HCT116 (cell line): ENCODE measurements at regions not wholly inside any gene's neighbourhood (a gene's known extent, or its start where the extent isn't known, plus 50 kb on each side); places are given as distances from the start of the nearest gene placed in this dataset.
"Not testable (repeated sequence)": the region's sequence is repeated elsewhere in the genome, so short reads cannot be mapped to it uniquely, and the experiment has no call there.

Experiments used
- ATAC-seq: fragments of 200-7000 bp; cut with Tn5 transposase; 2 replicates; pipeline ENCODE4 v1.9.1; 2020; ENCODE audit warnings: mild to moderate bottlenecking, moderate library complexity
- BruUV-seq: library from RNA; stranded (reverse); fragments of 400-500 nt; replicated peaks from 2 replicates; lab custom pipeline; 2021; lab: Mats Ljungman, UMichigan
- CTCF ChIA-PET: fragments of 300-600 bp; sonication (Branson Sonifier 250); formaldehyde crosslinking; loops from one replicate; lab custom pipeline; 2021; ENCODE audit warnings: antibody characterized with exemption; lab: Charles Lee
- POLR2A ChIA-PET: fragments of 300-600, 350-600 bp; sonication (Branson Sonifier 250); formaldehyde crosslinking; loops from one replicate; lab custom pipeline; 2021; ENCODE audit warnings: antibody characterized with exemption; lab: Charles Lee
- RAD21 ChIA-PET, 2 experiments: fragments of 300-600 bp; sonication (Branson Sonifier 250); formaldehyde crosslinking; loops; one replicate each; lab custom pipeline; 2023; ENCODE audit warnings: low total read pairs in 2 of 2; ENCODE audit not compliant: uncharacterized antibody in 2 of 2, unreplicated experiment in 2 of 2, low non-redundant PET in 1 of 2; lab: Charles Lee
- DNase-seq: peaks from one replicate; pipeline ENCODE4 v3.0.0-alpha.2; 2010; ENCODE audit warnings: low read depth, low spot score
- H2AFZ ChIP-seq: fragments of 200-600 bp; shearing (Covaris generic), sonication (generic); 2 replicates; pipeline ENCODE4 v1.6.1; 2017; ENCODE audit warnings: low read depth, mixed run types, mixed read lengths, antibody characterized with exemption, low read length; ENCODE audit not compliant: poor library complexity, severe bottlenecking
- H3K27ac ChIP-seq: 2 replicates; pipeline ENCODE4 v1.5.1; 2012; ENCODE audit warnings: low read depth, low read length
- H3K27me3 ChIP-seq: fragments of 200-600 bp; sonication (generic); 2 replicates; pipeline ENCODE4 v1.6.1; 2016; ENCODE audit warnings: mixed run types, low read length, mixed read lengths; ENCODE audit not compliant: insufficient read depth
- H3K36me3 ChIP-seq, 2 experiments: fragments of 200-500 bp in 1 of 2; fragments of 200-600 bp in 1 of 2; sonication (Bioruptor generic) in 1 of 2; sonication (generic) in 1 of 2; 2 replicates each; pipeline versions ENCODE4 v1.5.1 to v1.6.1; 2014 to 2016; ENCODE audit warnings: low read length in 2 of 2, inconsistent platforms in 1 of 2, mixed read lengths in 1 of 2, mixed run types in 1 of 2; ENCODE audit not compliant: insufficient read depth in 2 of 2, control insufficient read depth in 1 of 2
- H3K4me1 ChIP-seq, 2 experiments: fragments of 200-600 bp in 1 of 2; sonication (generic) in 1 of 2; 2 replicates each; pipeline versions ENCODE4 v1.5.1 to v1.6.1; 2012 to 2017; ENCODE audit warnings: low read length in 2 of 2, inconsistent platforms in 1 of 2, mild to moderate bottlenecking in 1 of 2, mixed read lengths in 1 of 2, mixed run types in 1 of 2, moderate library complexity in 1 of 2; ENCODE audit not compliant: insufficient read depth in 2 of 2, control insufficient read depth in 1 of 2
- H3K4me2 ChIP-seq: fragments of 200-600 bp; sonication (generic); 2 replicates; pipeline ENCODE4 v1.6.1; 2017; ENCODE audit warnings: mixed run types, low read length, mixed read lengths
- H3K4me3 ChIP-seq, 2 experiments: fragments of 200-600 bp in 1 of 2; sonication (generic) in 1 of 2; replicated peaks in 1 of 2; 2 replicates each; pipeline ENCODE4 v1.5.1; 2011 to 2016; ENCODE audit warnings: low read length in 2 of 2, control low read depth in 1 of 2, low read depth in 1 of 2, mild to moderate bottlenecking in 1 of 2, mixed read lengths in 1 of 2, mixed run types in 1 of 2
- H3K79me2 ChIP-seq: fragments of 200-600 bp; sonication (generic); 2 replicates; pipeline ENCODE4 v1.6.1; 2017; ENCODE audit warnings: mild to moderate bottlenecking, mixed run types, low read length, moderate library complexity, mixed read lengths; ENCODE audit not compliant: insufficient read depth
- H3K9ac ChIP-seq: fragments of 200-600 bp; sonication (generic); 2 replicates; pipeline ENCODE4 v1.6.1; 2016; ENCODE audit warnings: low read length, mixed read lengths
- H3K9me2 ChIP-seq: fragments of 200-600 bp; sonication (generic), shearing (Covaris generic); 2 replicates; pipeline ENCODE4 v1.6.1; 2017; ENCODE audit warnings: mixed run types, mild to moderate bottlenecking, moderate library complexity; ENCODE audit not compliant: insufficient read depth
- H3K9me3 ChIP-seq, 2 experiments: fragments of 200-500 bp in 1 of 2; fragments of 200-600 bp in 1 of 2; sonication (Bioruptor generic) in 1 of 2; sonication (generic) in 1 of 2; 2 replicates each; pipeline ENCODE4 v1.6.1; 2014 to 2017; ENCODE audit warnings: low read length in 2 of 2, mixed read lengths in 2 of 2, inconsistent platforms in 1 of 2, low read depth in 1 of 2, mild to moderate bottlenecking in 1 of 2, mixed run types in 1 of 2, moderate library complexity in 1 of 2; ENCODE audit not compliant: control insufficient read depth in 1 of 2, insufficient read depth in 1 of 2
- H4K20me1 ChIP-seq: fragments of 200-600 bp; sonication (generic), shearing (Covaris generic); 2 replicates; pipeline ENCODE4 v1.6.1; 2017; ENCODE audit warnings: mixed run types, mild to moderate bottlenecking, moderate library complexity; ENCODE audit not compliant: insufficient read depth
- CEBPB ChIP-seq: IDR thresholded peaks from 2 replicates; pipeline ENCODE4 v1.6.1; 2012; ENCODE audit warnings: low read depth
- CTCF ChIP-seq, 3 experiments: fragments of 200-600 bp in 1 of 3; sonication (generic) in 1 of 3; IDR thresholded peaks in 2 of 3; conservative IDR thresholded peaks in 1 of 3; 2 replicates each; pipeline ENCODE4 v1.5.1; 2012 to 2017; ENCODE audit warnings: low read depth in 2 of 3, low read length in 2 of 3, antibody characterized with exemption in 1 of 3, borderline replicate concordance in 1 of 3, control low read depth in 1 of 3, mild to moderate bottlenecking in 1 of 3, mixed read lengths in 1 of 3, mixed run types in 1 of 3, moderate library complexity in 1 of 3; ENCODE audit not compliant: insufficient read depth in 1 of 3
- EZH2 ChIP-seq: fragments of 200-600 bp; sonication (generic); IDR thresholded peaks from 2 replicates; pipeline ENCODE4 v1.6.1; 2017; ENCODE audit warnings: antibody characterized with exemption, mixed run types
- JUND ChIP-seq: IDR thresholded peaks from 2 replicates; pipeline ENCODE4 v1.6.1; 2012
- POLR2A ChIP-seq: IDR thresholded peaks from 2 replicates; pipeline ENCODE4 v1.7.0; 2011; ENCODE audit warnings: borderline replicate concordance; ENCODE audit not compliant: insufficient read depth, insufficient read length; ENCODE audit errors: extremely low read depth
- YY1 ChIP-seq: IDR thresholded peaks from 2 replicates; pipeline ENCODE4 v1.6.1; 2011; ENCODE audit warnings: low read length, low read depth, moderate library complexity, mild to moderate bottlenecking; ENCODE audit not compliant: insufficient replicate concordance; ENCODE audit errors: extremely low read depth
- intact Hi-C: fragments of 100-400 bp; cut with micrococcal nuclease; formaldehyde crosslinking; loops from 2 replicates; pipeline ENCODE4 v1.10.0; 2022
- TF ChIP-seq, protein P1 (sequence below): IDR thresholded peaks from 2 replicates; pipeline ENCODE4 v1.6.1; 2012; ENCODE audit warnings: low read depth

- CTCF ChIA-PET, result no interaction called here
Observed at GRCh38 chr4:79121223-79121622, 182.0 kb upstream of the PAQR3 start.

DNA sequence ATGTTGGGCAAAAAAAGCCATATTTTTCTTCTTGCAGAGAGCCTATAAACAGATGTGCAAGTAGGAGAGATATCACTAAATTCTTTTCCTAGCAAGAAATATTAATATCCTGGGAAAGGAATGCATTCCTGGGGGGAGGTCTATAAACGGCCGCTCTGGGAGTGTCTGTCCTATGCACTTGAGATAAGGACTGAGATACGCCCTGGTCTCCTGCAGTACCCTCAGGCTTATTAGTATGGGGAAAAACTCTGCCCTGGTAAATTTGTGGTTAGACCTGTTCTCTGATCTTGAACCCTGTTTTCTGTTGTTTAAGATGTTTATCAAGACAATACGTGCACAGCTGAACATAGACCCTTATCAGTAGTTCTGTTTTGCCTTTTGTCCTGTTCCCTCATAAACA, 177.8 kb upstream of the PAQR3 start:
- H3K4me3 ChIP-seq, H4K20me1 ChIP-seq, POLR2A ChIA-PET, H3K27ac ChIP-seq, RAD21 ChIA-PET, H3K27me3 ChIP-seq, H3K4me2 ChIP-seq, H3K9ac ChIP-seq, H3K36me3 ChIP-seq, H2AFZ ChIP-seq, CTCF ChIA-PET, ATAC-seq, H3K9me2 ChIP-seq, H3K4me1 ChIP-seq, H3K79me2 ChIP-seq, intact Hi-C loops, DNase-seq, BruUV-seq, H3K9me3 ChIP-seq: not testable (repeated sequence)

More at GRCh38 chr4:79121223-79121622, 182.0 kb upstream of the PAQR3 start:
- Histone ChIP-seq H3K79me2 (no peaks in the 10 kb centered on the region), H3K4me1 (no peaks in the 10 kb centered on the region), H3K27ac (no peak overlapping the region), H3K9me3 (no peaks in the 10 kb centered on the region), H2AFZ (no peak overlapping the region), H3K9me2 (no peaks in the 10 kb centered on the region; the same call in 1 of the 2 replicates), H3K36me3 (no peaks in the 10 kb centered on the region), H4K20me1 (no peaks in the 10 kb centered on the region), H3K27me3 (no peaks in the 10 kb centered on the region), H3K4me2 (no peak overlapping the region), H3K9ac (no peak overlapping the region), H3K4me3 (no peak overlapping the region)
- DNase-seq, result no peak
- ChIA-PET RAD21 (no interaction called here), POLR2A (no interaction called here)
- BruUV-seq, result no TSS peak
- intact Hi-C loops, result no loop called here
- ATAC-seq, result no peak
- no peak for TF ChIP-seq YY1

DNA sequence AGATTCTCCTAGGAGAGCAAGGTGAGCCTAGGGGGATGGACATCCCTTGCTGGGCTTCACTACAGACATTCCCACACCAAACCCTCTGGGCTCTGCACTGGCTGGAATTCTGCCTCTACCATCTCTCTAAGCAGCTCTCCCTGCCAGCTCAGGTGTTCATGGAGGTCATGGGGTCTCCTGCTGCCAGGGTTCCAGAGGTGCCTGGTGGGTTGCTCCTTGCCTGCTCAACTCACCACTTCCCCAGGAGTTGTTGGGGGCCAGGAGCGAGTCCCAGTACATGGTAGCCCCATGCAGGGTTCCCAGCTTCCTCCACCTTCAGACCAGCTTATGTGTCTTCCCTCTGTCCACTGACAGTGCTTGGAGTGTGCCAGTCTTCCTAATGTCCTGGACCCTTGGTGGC, 167.8 kb upstream of the PAQR3 start:
- DNase-seq (no peak), ATAC-seq (no peak)
- CTCF ChIA-PET, result no interaction called here
- Histone ChIP-seq H3K79me2 (no peaks in the 10 kb centered on the region), H3K9me2 (no peaks in the 10 kb centered on the region), H3K4me3 (no peak overlapping the region), H3K27ac (no peak overlapping the region), H3K27me3 (peaks cover 8% of the 10 kb centered on the region; the same call in 1 of the 2 replicates), H3K4me1 (no peaks in the 10 kb centered on the region), H3K9me3 (no peaks in the 10 kb centered on the region), H3K4me2 (no peak overlapping the region), H2AFZ (no peak overlapping the region), H3K36me3 (no peaks in the 10 kb centered on the region), H4K20me1 (no peaks in the 10 kb centered on the region), H3K9ac (no peak overlapping the region)
- BruUV-seq, result no TSS peak
- intact Hi-C loops, result no loop called here
- POLR2A ChIA-PET, result no interaction called here
- RAD21 ChIA-PET, result no interaction called here
- no peak for TF ChIP-seq EZH2
- TF ChIP-seq, protein P1, sequence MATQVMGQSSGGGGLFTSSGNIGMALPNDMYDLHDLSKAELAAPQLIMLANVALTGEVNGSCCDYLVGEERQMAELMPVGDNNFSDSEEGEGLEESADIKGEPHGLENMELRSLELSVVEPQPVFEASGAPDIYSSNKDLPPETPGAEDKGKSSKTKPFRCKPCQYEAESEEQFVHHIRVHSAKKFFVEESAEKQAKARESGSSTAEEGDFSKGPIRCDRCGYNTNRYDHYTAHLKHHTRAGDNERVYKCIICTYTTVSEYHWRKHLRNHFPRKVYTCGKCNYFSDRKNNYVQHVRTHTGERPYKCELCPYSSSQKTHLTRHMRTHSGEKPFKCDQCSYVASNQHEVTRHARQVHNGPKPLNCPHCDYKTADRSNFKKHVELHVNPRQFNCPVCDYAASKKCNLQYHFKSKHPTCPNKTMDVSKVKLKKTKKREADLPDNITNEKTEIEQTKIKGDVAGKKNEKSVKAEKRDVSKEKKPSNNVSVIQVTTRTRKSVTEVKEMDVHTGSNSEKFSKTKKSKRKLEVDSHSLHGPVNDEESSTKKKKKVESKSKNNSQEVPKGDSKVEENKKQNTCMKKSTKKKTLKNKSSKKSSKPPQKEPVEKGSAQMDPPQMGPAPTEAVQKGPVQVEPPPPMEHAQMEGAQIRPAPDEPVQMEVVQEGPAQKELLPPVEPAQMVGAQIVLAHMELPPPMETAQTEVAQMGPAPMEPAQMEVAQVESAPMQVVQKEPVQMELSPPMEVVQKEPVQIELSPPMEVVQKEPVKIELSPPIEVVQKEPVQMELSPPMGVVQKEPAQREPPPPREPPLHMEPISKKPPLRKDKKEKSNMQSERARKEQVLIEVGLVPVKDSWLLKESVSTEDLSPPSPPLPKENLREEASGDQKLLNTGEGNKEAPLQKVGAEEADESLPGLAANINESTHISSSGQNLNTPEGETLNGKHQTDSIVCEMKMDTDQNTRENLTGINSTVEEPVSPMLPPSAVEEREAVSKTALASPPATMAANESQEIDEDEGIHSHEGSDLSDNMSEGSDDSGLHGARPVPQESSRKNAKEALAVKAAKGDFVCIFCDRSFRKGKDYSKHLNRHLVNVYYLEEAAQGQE, result no peak
- no peak for TF ChIP-seq JUND
- no peak for TF ChIP-seq CTCF (IDR thresholded peaks at IDR 0.05 in 2 of 3, conservative IDR thresholded peaks at IDR 0.05 in 1 of 3; ENCODE audit: borderline replicate concordance in 1 of 3, insufficient read depth in 1 of 3, low read depth in 2 of 3, low read length in 2 of 3)
- no peak for TF ChIP-seq YY1
- no peak for TF ChIP-seq POLR2A
- no peak for TF ChIP-seq CEBPB
